ENCODE measurements at regions not wholly inside any gene's neighbourhood (a gene's known extent, or its start where the extent isn't known, plus 50 kb on each side); places are given as distances from the start of the nearest gene placed in this dataset.

GRCh38 chr9:119667163-119667562 lies 297.9 kb upstream of the BRINP1 start:
- Histone ChIP-seq H3K79me2 (ENCODE audit: insufficient read depth, low read depth, low read length) (no peaks in the 10 kb centered on the region), H3K4me3 (ENCODE audit: low read depth, low read length, poor library complexity, severe bottlenecking) (no peak overlapping the region), H3K4me1 (ENCODE audit: insufficient read depth, low read length, poor library complexity, severe bottlenecking) (no peaks in the 10 kb centered on the region), H3K9me2 (ENCODE audit: insufficient read depth, low read length) (no peaks in the 10 kb centered on the region), H3K9me3 (ENCODE audit: low read length) (no peaks in the 10 kb centered on the region), H2AFZ (ENCODE audit: low read length) (no peak overlapping the region), H3K27ac (ENCODE audit: low read depth, low read length, poor library complexity, severe bottlenecking) (no peak overlapping the region), H4K20me1 (ENCODE audit: insufficient read depth, low read length) (no peaks in the 10 kb centered on the region), H3K4me2 (ENCODE audit: low read length) (no peak overlapping the region), H3K36me3 (ENCODE audit: insufficient read depth, low read length) (no peaks in the 10 kb centered on the region)
- no TSS peak for BruUV-seq (replicated peaks)
- ChIA-PET CTCF (ENCODE audit: unreplicated experiment) (no interaction called here), POLR2A (no interaction called here)
- DNase-seq (ENCODE audit: low spot score) = peak; percentile 1
- no peak for TF ChIP-seq EZH2phosphoT487 (IDR thresholded peaks at IDR 0.05; ENCODE audit: borderline replicate concordance, low read depth, low read length)
- TF ChIP-seq CTCF (conservative IDR thresholded peaks at IDR 0.05; ENCODE audit: low read length) = no peak
- intact Hi-C loops (cut with micrococcal nuclease; ENCODE audit: unreplicated experiment) = no loop called here

GRCh38 chr9:119662329-119662728 lies 293.1 kb upstream of the BRINP1 start:
- DNase-seq (ENCODE audit: low spot score) = no peak
- H4K20me1 ChIP-seq (ENCODE audit: insufficient read depth, low read length) = no peaks in the 10 kb centered on the region
- no peaks in the 10 kb centered on the region for H3K4me1 ChIP-seq (ENCODE audit: insufficient read depth, low read length, poor library complexity, severe bottlenecking)
- no peaks in the 10 kb centered on the region for H3K36me3 ChIP-seq (ENCODE audit: insufficient read depth, low read length)
- no peaks in the 10 kb centered on the region for H3K9me3 ChIP-seq (ENCODE audit: low read length)
- ChIA-PET POLR2A (no interaction called here), CTCF (ENCODE audit: unreplicated experiment) (no interaction called here)
- no TSS peak for BruUV-seq (replicated peaks)
- intact Hi-C loops (cut with micrococcal nuclease; ENCODE audit: unreplicated experiment) = no loop called here
- H3K4me2 ChIP-seq (ENCODE audit: low read length) = no peak overlapping the region
- no peaks in the 10 kb centered on the region for H3K79me2 ChIP-seq (ENCODE audit: insufficient read depth, low read depth, low read length)
- H3K4me3 ChIP-seq (ENCODE audit: low read depth, low read length, poor library complexity, severe bottlenecking) = no peak overlapping the region
- H2AFZ ChIP-seq (ENCODE audit: low read length) = no peak overlapping the region
- H3K9me2 ChIP-seq (ENCODE audit: insufficient read depth, low read length) = no peaks in the 10 kb centered on the region
- H3K27ac ChIP-seq (ENCODE audit: low read depth, low read length, poor library complexity, severe bottlenecking) = no peak overlapping the region
- TF ChIP-seq CTCF (conservative IDR thresholded peaks at IDR 0.05; ENCODE audit: low read length) (no peak), EZH2phosphoT487 (IDR thresholded peaks at IDR 0.05; ENCODE audit: borderline replicate concordance, low read depth, low read length) (no peak)

- POLR2A ChIA-PET = no interaction called here
- no peak for TF ChIP-seq EZH2phosphoT487 (IDR thresholded peaks at IDR 0.05; ENCODE audit: borderline replicate concordance, low read depth, low read length)
- TF ChIP-seq CTCF (conservative IDR thresholded peaks at IDR 0.05; ENCODE audit: low read length) = no peak
Measured at GRCh38 chr9:119652931-119653330, 283.7 kb upstream of the BRINP1 start.

More at GRCh38 chr9:119652931-119653330, 283.7 kb upstream of the BRINP1 start:
- no peaks in the 10 kb centered on the region for H4K20me1 ChIP-seq (ENCODE audit: insufficient read depth, low read length)
- DNase-seq (ENCODE audit: low spot score) = no peak
- CTCF ChIA-PET (ENCODE audit: unreplicated experiment) = no interaction called here
- H3K9me3 ChIP-seq (ENCODE audit: low read length) = no peaks in the 10 kb centered on the region
- no peaks in the 10 kb centered on the region for H3K79me2 ChIP-seq (ENCODE audit: insufficient read depth, low read depth, low read length)
- no peaks in the 10 kb centered on the region for H3K9me2 ChIP-seq (ENCODE audit: insufficient read depth, low read length)
- H3K4me2 ChIP-seq (ENCODE audit: low read length) = no peak overlapping the region
- H3K36me3 ChIP-seq (ENCODE audit: insufficient read depth, low read length) = no peaks in the 10 kb centered on the region
- no peaks in the 10 kb centered on the region for H3K4me1 ChIP-seq (ENCODE audit: insufficient read depth, low read length, poor library complexity, severe bottlenecking)
- H3K27ac ChIP-seq (ENCODE audit: low read depth, low read length, poor library complexity, severe bottlenecking) = no peak overlapping the region
- intact Hi-C loops (cut with micrococcal nuclease; ENCODE audit: unreplicated experiment) = no loop called here
- no TSS peak for BruUV-seq (replicated peaks)
- H2AFZ ChIP-seq (ENCODE audit: low read length) = no peak overlapping the region
- no peak overlapping the region for H3K4me3 ChIP-seq (ENCODE audit: low read depth, low read length, poor library complexity, severe bottlenecking)

Data from OCI-LY7 (cell line).